Activated CD4-positive, alpha-beta memory T cell treated with anti-CD3 and anti-CD28 coated beads, Interleukin-2, amount 10 ng/mL, durations not matched to agents 7 days and 5 days (primary cell): ENCODE measurements at regions not wholly inside any gene's neighbourhood (a gene's known extent, or its start where the extent isn't known, plus 50 kb on each side); places are given as distances from the start of the nearest gene placed in this dataset.
"Not testable (repeated sequence)": the region's sequence is repeated elsewhere in the genome, so short reads cannot be mapped to it uniquely, and the experiment has no call there.

Experiments used
- CTCF ChIA-PET: fragments of 350-600 bp; sonication (Branson Sonifier 250); formaldehyde crosslinking; loops from one replicate; lab custom pipeline; 2021; ENCODE audit warnings: antibody characterized with exemption, inconsistent platforms; lab: Charles Lee
- POLR2A ChIA-PET: fragments of 350-600 bp; sonication (Branson Sonifier 250); formaldehyde crosslinking; loops from one replicate; lab custom pipeline; 2021; ENCODE audit warnings: antibody characterized with exemption; lab: Charles Lee
- DNase-seq: peaks from one replicate; pipeline ENCODE4 v3.0.0-alpha.2; 2020
- H3K27ac Mint-ChIP-seq: one replicate; pipeline ENCODE4 v1.8.0; 2021; ENCODE audit warnings: mild to moderate bottlenecking, mixed read lengths
- H3K27me3 Mint-ChIP-seq: one replicate; pipeline ENCODE4 v1.8.0; 2021; ENCODE audit warnings: mixed read lengths
- H3K36me3 Mint-ChIP-seq: one replicate; pipeline ENCODE4 v1.8.0; 2021; ENCODE audit warnings: low read depth, mixed read lengths
- H3K4me1 Mint-ChIP-seq: one replicate; pipeline ENCODE4 v1.8.0; 2021; ENCODE audit warnings: mixed read lengths
- H3K4me3 Mint-ChIP-seq: one replicate; pipeline ENCODE4 v1.8.0; 2021; ENCODE audit warnings: mild to moderate bottlenecking, mixed read lengths
- H3K9me3 Mint-ChIP-seq: one replicate; pipeline ENCODE4 v1.8.0; 2021; ENCODE audit warnings: mixed read lengths

GRCh38 chrY:14410549-14411030 lies 113.7 kb upstream of the NLGN4Y start:
- H3K4me3 Mint-ChIP-seq, CTCF ChIA-PET: not testable (repeated sequence)

GRCh38 chrY:14411334-14411733 lies 113.0 kb upstream of the NLGN4Y start:
- no peaks in the 10 kb centered on the region for H3K36me3 Mint-ChIP-seq
- CTCF ChIA-PET: no interaction called here
- no peaks in the 10 kb centered on the region for H3K4me1 Mint-ChIP-seq
- no peaks in the 10 kb centered on the region for H3K27me3 Mint-ChIP-seq
- no peaks in the 10 kb centered on the region for H3K9me3 Mint-ChIP-seq
- no peak overlapping the region for H3K4me3 Mint-ChIP-seq
- DNase-seq: no peak
- H3K27ac Mint-ChIP-seq: no peak overlapping the region
- POLR2A ChIA-PET: no interaction called here

More at GRCh38 chrY:14410549-14411030, 113.7 kb upstream of the NLGN4Y start:
- H3K4me1 Mint-ChIP-seq, H3K9me3 Mint-ChIP-seq, H3K36me3 Mint-ChIP-seq, DNase-seq, H3K27ac Mint-ChIP-seq, POLR2A ChIA-PET, H3K27me3 Mint-ChIP-seq: not testable (repeated sequence)

- CTCF ChIA-PET: no interaction called here
- Mint-ChIP-seq H3K9me3 (no peaks in the 10 kb centered on the region), H3K36me3 (no peaks in the 10 kb centered on the region), H3K27me3 (no peaks in the 10 kb centered on the region), H3K27ac (no peak overlapping the region), H3K4me1 (no peaks in the 10 kb centered on the region), H3K4me3 (no peak overlapping the region)
- POLR2A ChIA-PET: no interaction called here
- DNase-seq: no peak
Measured at GRCh38 chrY:14436546-14436945, 87.8 kb upstream of the NLGN4Y start.

GRCh38 chrY:14437626-14438025 lies 86.7 kb upstream of the NLGN4Y start:
- CTCF ChIA-PET: no interaction called here
- no peaks in the 10 kb centered on the region for H3K36me3 Mint-ChIP-seq
- no peak for DNase-seq
- no peak overlapping the region for H3K4me3 Mint-ChIP-seq
- POLR2A ChIA-PET: no interaction called here
- H3K27me3 Mint-ChIP-seq: no peaks in the 10 kb centered on the region
- no peaks in the 10 kb centered on the region for H3K9me3 Mint-ChIP-seq
- no peaks in the 10 kb centered on the region for H3K4me1 Mint-ChIP-seq
- H3K27ac Mint-ChIP-seq: no peak overlapping the region

GRCh38 chrY:14438395-14438794 lies 85.9 kb upstream of the NLGN4Y start:
- ChIA-PET POLR2A (no interaction called here), CTCF (no interaction called here)
- Mint-ChIP-seq H3K36me3 (no peaks in the 10 kb centered on the region), H3K27ac (no peak overlapping the region), H3K9me3 (no peaks in the 10 kb centered on the region), H3K4me3 (no peak overlapping the region), H3K4me1 (no peaks in the 10 kb centered on the region), H3K27me3 (no peaks in the 10 kb centered on the region)
- DNase-seq: no peak

GRCh38 chrY:14444550-14444949 lies 79.8 kb upstream of the NLGN4Y start:
- no peaks in the 10 kb centered on the region for H3K4me1 Mint-ChIP-seq
- DNase-seq: no peak
- H3K36me3 Mint-ChIP-seq: no peaks in the 10 kb centered on the region
- H3K4me3 Mint-ChIP-seq: no peak overlapping the region
- H3K9me3 Mint-ChIP-seq: no peaks in the 10 kb centered on the region
- H3K27me3 Mint-ChIP-seq: no peaks in the 10 kb centered on the region
- POLR2A ChIA-PET: no interaction called here
- CTCF ChIA-PET: no interaction called here
- no peak overlapping the region for H3K27ac Mint-ChIP-seq

GRCh38 chrY:14468151-14468683 lies 56.1 kb upstream of the NLGN4Y start:
- H3K9me3 Mint-ChIP-seq: no peaks in the 10 kb centered on the region
- no peaks in the 10 kb centered on the region for H3K27me3 Mint-ChIP-seq
- no peak for DNase-seq
- H3K27ac Mint-ChIP-seq: no peak overlapping the region
- H3K4me3 Mint-ChIP-seq: no peak overlapping the region
- CTCF ChIA-PET: no interaction called here
- peaks cover 13% of the 10 kb centered on the region for H3K4me1 Mint-ChIP-seq
- POLR2A ChIA-PET: no interaction called here
- no peaks in the 10 kb centered on the region for H3K36me3 Mint-ChIP-seq

GRCh38 chrY:14472421-14472820 lies 51.9 kb upstream of the NLGN4Y start:
- ChIA-PET POLR2A (no interaction called here), CTCF (no interaction called here)
- H3K9me3 Mint-ChIP-seq: no peaks in the 10 kb centered on the region
- no peaks in the 10 kb centered on the region for H3K36me3 Mint-ChIP-seq
- no peak overlapping the region for H3K27ac Mint-ChIP-seq
- H3K27me3 Mint-ChIP-seq: no peaks in the 10 kb centered on the region
- DNase-seq: no peak
- peaks cover 12% of the 10 kb centered on the region for H3K4me1 Mint-ChIP-seq
- H3K4me3 Mint-ChIP-seq: no peak overlapping the region

GRCh38 chrY:14473320-14473719 lies 51.0 kb upstream of the NLGN4Y start:
- H3K4me3 Mint-ChIP-seq: no peak overlapping the region
- CTCF ChIA-PET: no interaction called here

More at GRCh38 chrY:14473320-14473719, 51.0 kb upstream of the NLGN4Y start:
- H3K4me1 Mint-ChIP-seq: peaks cover 4% of the 10 kb centered on the region
- POLR2A ChIA-PET: no interaction called here
- H3K27ac Mint-ChIP-seq: no peak overlapping the region
- no peak for DNase-seq
- no peaks in the 10 kb centered on the region for H3K9me3 Mint-ChIP-seq
- no peaks in the 10 kb centered on the region for H3K27me3 Mint-ChIP-seq
- H3K36me3 Mint-ChIP-seq: no peaks in the 10 kb centered on the region
